ENCODE measurements at regions not wholly inside any gene's neighbourhood (a gene's known extent, or its start where the extent isn't known, plus 50 kb on each side); places are given as distances from the start of the nearest gene placed in this dataset.

DNA sequence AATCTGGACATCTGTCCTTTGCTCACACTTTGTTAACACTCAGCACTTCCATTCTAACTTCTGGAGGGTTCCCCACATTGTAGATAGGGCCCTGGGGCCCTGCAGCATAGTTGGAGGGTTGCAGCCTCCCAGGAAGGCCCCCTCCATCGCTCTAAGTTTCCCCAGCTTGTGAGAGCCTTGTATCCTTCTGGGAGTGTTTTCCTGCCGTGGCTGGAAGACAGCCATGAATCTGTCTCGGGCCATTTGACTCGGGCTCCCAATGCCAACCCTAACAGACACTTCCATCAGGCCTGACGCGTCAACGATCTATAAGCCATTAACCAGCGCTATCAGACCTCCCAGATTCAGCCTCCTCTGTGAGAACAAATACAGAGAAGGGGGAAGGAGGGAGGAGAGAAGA lies 263.7 kb upstream of the RPL38 start (continued):
- TF ChIP-seq, protein P1, sequence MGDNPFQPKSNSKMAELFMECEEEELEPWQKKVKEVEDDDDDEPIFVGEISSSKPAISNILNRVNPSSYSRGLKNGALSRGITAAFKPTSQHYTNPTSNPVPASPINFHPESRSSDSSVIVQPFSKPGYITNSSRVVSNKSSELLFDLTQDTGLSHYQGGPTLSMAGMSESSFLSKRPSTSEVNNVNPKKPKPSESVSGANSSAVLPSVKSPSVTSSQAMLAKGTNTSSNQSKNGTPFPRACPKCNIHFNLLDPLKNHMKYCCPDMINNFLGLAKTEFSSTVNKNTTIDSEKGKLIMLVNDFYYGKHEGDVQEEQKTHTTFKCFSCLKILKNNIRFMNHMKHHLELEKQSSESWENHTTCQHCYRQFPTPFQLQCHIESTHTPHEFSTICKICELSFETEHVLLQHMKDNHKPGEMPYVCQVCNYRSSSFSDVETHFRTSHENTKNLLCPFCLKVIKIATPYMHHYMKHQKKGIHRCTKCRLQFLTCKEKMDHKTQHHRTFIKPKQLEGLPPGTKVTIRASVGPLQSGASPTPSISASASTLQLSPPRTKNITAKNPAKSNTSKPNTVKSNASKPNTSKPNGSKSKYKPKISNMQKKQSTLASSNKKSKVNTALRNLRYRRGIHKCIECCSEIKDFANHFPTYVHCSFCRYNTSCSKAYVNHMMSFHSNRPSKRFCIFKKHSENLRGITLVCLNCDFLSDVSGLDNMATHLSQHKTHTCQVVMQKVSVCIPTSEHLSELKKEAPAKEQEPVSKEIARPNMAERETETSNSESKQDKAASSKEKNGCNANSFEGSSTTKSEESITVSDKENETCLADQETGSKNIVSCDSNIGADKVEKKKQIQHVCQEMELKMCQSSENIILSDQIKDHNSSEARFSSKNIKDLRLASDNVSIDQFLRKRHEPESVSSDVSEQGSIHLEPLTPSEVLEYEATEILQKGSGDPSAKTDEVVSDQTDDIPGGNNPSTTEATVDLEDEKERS (CRISPR knock-in tag; IDR thresholded peaks at IDR 0.05): no peak

DNA sequence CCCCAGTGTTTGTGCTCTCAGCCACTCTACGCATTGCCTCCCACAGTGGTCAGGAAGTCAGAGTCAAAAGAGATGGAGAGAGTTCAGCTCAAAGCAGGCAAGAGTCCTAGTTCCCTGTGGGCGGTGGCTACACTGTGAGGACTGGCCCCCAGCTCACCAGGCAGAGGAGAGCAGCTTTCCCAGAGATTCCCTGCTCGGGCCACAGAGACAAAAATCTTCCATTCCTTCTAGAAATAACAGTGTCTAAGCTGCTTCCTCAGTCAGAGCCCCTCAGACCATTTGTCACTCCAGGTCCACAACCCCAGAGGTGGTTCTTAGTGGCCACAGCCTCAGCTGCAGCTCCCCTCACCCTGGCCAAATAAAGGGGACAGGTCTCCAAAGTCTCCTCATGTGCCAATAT lies 263.0 kb upstream of the RPL38 start:
- H3K9ac ChIP-seq (ENCODE audit: insufficient read depth, low read depth, low read length): no peak overlapping the region
- no peaks in the 10 kb centered on the region for H4K20me1 ChIP-seq (ENCODE audit: insufficient read depth, low read length)
- H3K9me3 ChIP-seq (ENCODE audit: low read length): no peaks in the 10 kb centered on the region
- H2AFZ ChIP-seq (ENCODE audit: low read length): no peak overlapping the region
- H3K4me1 ChIP-seq (ENCODE audit: insufficient read depth, low read length): peaks cover 10% of the 10 kb centered on the region
- 12% methylated on average over 3 of the region's 3 CpGs for WGBS (ENCODE audit: low lambda C conversion rate)
- intact Hi-C loops (cut with micrococcal nuclease; ENCODE audit: unreplicated experiment) (no loop called here), in situ Hi-C loops (cut with HindIII; ENCODE audit: extremely low pct_ligation_motif_present, low pct_unique_long_range_greater_than_20kb) (no loop called here)
- H3K27ac ChIP-seq (ENCODE audit: extremely low read length, insufficient read depth, low read length): no peak overlapping the region
- ChIA-PET POLR2A (no interaction called here), CTCF (ENCODE audit: low intra/inter-chr PET ratio, low total read pairs) (no interaction called here)
- no peaks in the 10 kb centered on the region for H3K79me2 ChIP-seq (ENCODE audit: insufficient read depth, low read length)
- DNase-seq (ENCODE audit: low spot score) (no peak), ATAC-seq (no peak), FAIRE-seq (no peak)
- no peaks in the 10 kb centered on the region for H3K36me3 ChIP-seq (replicated peaks in 1 of 2; ENCODE audit: control insufficient read depth in 1 of 2, insufficient read depth in 2 of 2, low read length in 2 of 2)
- H3K27me3 ChIP-seq (ENCODE audit: control insufficient read depth in 1 of 2, insufficient read depth in 2 of 2, low read length in 2 of 2): peaks cover 4 to 22% of the 10 kb centered on the region in 2 experiments; a peak in 2 of 5 replicates
- no peak overlapping the region for H3K4me2 ChIP-seq (ENCODE audit: low read depth, low read length)
- no TSS peak for BruUV-seq (replicated peaks)
- H3K4me3 ChIP-seq (replicated peaks in 1 of 3; ENCODE audit: insufficient read depth in 1 of 3, low read depth in 2 of 3, low read length in 3 of 3): no peak overlapping the region
- TF ChIP-seq, protein P2, sequence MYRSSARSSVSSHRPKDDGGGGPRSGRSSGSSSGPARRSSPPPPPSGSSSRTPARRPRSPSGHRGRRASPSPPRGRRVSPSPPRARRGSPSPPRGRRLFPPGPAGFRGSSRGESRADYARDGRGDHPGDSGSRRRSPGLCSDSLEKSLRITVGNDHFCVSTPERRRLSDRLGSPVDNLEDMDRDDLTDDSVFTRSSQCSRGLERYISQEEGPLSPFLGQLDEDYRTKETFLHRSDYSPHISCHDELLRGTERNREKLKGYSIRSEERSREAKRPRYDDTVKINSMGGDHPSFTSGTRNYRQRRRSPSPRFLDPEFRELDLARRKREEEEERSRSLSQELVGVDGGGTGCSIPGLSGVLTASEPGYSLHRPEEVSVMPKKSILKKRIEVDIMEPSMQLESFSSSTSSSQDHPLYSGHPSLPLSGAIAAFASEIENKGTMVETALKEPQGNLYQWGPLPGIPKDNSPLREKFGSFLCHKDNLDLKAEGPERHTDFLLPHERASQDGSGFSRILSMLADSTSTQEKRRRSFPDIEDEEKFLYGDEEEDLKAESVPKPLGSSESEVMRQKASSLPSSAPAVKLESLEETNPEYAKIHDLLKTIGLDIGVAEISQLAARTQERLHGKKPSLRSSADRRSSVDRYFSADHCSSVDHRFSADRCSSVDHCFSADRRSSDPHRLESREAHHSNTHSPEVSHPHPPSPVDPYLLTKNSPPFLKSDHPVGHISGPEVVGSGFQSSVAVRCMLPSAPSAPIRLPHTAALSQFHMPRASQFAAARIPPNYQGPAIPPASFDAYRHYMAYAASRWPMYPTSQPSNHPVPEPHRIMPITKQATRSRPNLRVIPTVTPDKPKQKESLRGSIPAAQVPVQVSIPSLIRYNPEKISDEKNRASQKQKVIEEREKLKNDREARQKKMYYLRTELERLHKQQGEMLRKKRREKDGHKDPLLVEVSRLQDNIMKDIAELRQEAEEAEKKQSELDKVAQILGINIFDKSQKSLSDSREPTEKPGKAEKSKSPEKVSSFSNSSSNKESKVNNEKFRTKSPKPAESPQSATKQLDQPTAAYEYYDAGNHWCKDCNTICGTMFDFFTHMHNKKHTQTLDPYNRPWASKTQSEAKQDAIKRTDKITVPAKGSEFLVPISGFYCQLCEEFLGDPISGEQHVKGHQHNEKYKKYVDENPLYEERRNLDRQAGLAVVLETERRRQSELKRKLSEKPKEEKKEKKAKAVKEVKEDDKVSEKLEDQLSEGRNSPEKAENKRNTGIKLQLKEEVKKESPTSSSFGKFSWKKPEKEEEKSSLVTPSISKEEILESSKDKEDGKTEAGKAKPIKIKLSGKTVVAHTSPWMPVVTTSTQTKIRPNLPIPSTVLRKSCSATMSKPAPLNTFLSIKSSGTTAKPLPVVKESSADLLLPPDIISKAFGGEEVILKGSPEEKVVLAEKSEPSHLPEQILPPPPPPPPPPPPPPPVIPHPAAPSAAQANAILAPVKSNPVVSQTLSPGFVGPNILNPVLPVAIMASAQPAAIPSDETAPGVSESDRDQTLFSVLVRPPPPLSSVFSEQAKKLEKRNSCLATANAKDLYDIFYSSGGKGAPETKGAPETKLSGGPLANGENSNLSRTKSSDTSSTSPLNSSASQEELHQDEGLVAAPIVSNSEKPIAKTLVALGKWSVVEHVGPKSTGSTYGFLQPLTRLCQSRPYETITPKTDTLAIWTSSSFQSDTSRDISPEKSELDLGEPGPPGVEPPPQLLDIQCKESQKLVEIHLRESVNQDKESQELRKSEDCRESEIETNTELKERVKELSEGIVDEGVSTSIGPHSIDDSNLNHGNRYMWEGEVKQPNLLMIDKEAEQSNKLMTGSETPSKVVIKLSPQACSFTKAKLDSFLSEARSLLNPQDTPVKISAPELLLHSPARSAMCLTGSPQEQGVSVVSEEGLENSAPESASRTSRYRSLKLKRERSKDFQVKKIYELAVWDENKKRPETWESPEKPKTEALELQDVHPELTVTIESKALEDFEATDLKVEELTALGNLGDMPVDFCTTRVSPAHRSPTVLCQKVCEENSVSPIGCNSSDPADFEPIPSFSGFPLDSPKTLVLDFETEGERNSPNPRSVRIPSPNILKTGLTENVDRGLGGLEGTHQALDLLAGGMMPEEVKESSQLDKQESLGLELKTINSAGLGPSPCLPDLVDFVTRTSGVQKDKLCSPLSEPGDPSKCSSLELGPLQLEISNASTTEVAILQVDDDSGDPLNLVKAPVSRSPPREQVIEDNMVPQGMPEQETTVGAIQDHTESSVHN (CRISPR knock-in tag; IDR thresholded peaks at IDR 0.05): no peak
- TF ChIP-seq, protein P3, sequence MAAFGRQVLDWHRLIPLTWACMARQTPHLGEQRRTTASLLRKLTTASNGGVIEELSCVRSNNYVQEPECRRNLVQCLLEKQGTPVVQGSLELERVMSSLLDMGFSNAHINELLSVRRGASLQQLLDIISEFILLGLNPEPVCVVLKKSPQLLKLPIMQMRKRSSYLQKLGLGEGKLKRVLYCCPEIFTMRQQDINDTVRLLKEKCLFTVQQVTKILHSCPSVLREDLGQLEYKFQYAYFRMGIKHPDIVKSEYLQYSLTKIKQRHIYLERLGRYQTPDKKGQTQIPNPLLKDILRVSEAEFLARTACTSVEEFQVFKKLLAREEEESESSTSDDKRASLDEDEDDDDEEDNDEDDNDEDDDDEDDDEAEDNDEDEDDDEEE (CRISPR knock-in tag; IDR thresholded peaks at IDR 0.05): no peak
- TF ChIP-seq SOX5 (CRISPR knock-in tag; IDR thresholded peaks at IDR 0.05; ENCODE audit: borderline replicate concordance): no peak
- TF ChIP-seq, protein P4, sequence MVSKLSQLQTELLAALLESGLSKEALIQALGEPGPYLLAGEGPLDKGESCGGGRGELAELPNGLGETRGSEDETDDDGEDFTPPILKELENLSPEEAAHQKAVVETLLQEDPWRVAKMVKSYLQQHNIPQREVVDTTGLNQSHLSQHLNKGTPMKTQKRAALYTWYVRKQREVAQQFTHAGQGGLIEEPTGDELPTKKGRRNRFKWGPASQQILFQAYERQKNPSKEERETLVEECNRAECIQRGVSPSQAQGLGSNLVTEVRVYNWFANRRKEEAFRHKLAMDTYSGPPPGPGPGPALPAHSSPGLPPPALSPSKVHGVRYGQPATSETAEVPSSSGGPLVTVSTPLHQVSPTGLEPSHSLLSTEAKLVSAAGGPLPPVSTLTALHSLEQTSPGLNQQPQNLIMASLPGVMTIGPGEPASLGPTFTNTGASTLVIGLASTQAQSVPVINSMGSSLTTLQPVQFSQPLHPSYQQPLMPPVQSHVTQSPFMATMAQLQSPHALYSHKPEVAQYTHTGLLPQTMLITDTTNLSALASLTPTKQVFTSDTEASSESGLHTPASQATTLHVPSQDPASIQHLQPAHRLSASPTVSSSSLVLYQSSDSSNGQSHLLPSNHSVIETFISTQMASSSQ (IDR thresholded peaks at IDR 0.05; ENCODE audit: low read depth): no peak
- TF ChIP-seq, protein P4 (CRISPR knock-in tag; IDR thresholded peaks at IDR 0.05; ENCODE audit: borderline replicate concordance): no peak

All from HepG2 (cell line).